Stimulated activated CD8-positive, alpha-beta memory T cell treated with anti-CD3 and anti-CD28 coated beads, Interleukin-2, amount 100 ng/mL, for 48 hours (primary cell): ENCODE measurements at regions not wholly inside any gene's neighbourhood (a gene's known extent, or its start where the extent isn't known, plus 50 kb on each side); places are given as distances from the start of the nearest gene placed in this dataset.

Experiments
- DNase-seq, 2 donors: peaks; one replicate each; pipeline ENCODE4 v3.0.0-alpha.2; 2020; ENCODE audit warnings: low read depth in 2 of 2

GRCh38 chr3:163672954-163673353 lies 1405.3 kb downstream of the SI start:
- DNase-seq: no peak

GRCh38 chr3:163671201-163671600 lies 1407.1 kb downstream of the SI start:
- no peak for DNase-seq

- no peak for DNase-seq
Observed at GRCh38 chr3:163664466-163664865, 1413.8 kb downstream of the SI start.

- no peak for DNase-seq
Observed at GRCh38 chr3:163657088-163657487, 1421.2 kb downstream of the SI start.

- DNase-seq: no peak
Observed at GRCh38 chr3:163655021-163655420, 1423.3 kb downstream of the SI start.

GRCh38 chr3:163644172-163644571 lies 1434.1 kb downstream of the SI start:
- no peak for DNase-seq

- no peak for DNase-seq
Observed at GRCh38 chr3:163632722-163633121, 1445.6 kb downstream of the SI start.

- no peak for DNase-seq
Observed at GRCh38 chr3:163626753-163627152, 1451.5 kb downstream of the SI start.

- no peak for DNase-seq
Observed at GRCh38 chr3:163622384-163622783, 1455.9 kb downstream of the SI start.

GRCh38 chr3:163614886-163615285 lies 1463.4 kb downstream of the SI start:
- no peak for DNase-seq

- no peak for DNase-seq
Observed at GRCh38 chr3:163605915-163606314, 1472.4 kb downstream of the SI start.

- DNase-seq: no peak
Observed at GRCh38 chr3:163601426-163601825, 1476.9 kb downstream of the SI start.

GRCh38 chr3:163587342-163587741 lies 1491.0 kb downstream of the SI start:
- no peak for DNase-seq

- no peak for DNase-seq
Observed at GRCh38 chr3:163582967-163583366, 1495.3 kb downstream of the SI start.

GRCh38 chr3:163577271-163577670 lies 1501.0 kb downstream of the SI start:
- DNase-seq: no peak

- no peak for DNase-seq
Observed at GRCh38 chr3:163576314-163576713, 1502.0 kb downstream of the SI start.

- no peak for DNase-seq
Observed at GRCh38 chr3:163573324-163573723, 1505.0 kb downstream of the SI start.

GRCh38 chr3:163572856-163573255 lies 1505.4 kb downstream of the SI start:
- no peak for DNase-seq

GRCh38 chr3:163563485-163563884 lies 1514.8 kb downstream of the SI start:
- no peak for DNase-seq

- no peak for DNase-seq
Observed at GRCh38 chr3:163562625-163563024, 1515.7 kb downstream of the SI start.

GRCh38 chr3:163561151-163561550 lies 1517.1 kb downstream of the SI start:
- no peak for DNase-seq

GRCh38 chr3:163560459-163560858 lies 1517.8 kb downstream of the SI start:
- DNase-seq: no peak

- DNase-seq: no peak
Observed at GRCh38 chr3:163556813-163557523, 1521.3 kb downstream of the SI start.

- DNase-seq: no peak
Observed at GRCh38 chr3:163555918-163556317, 1522.4 kb downstream of the SI start.
